ENCODE measurements at regions not wholly inside any gene's neighbourhood (a gene's known extent, or its start where the extent isn't known, plus 50 kb on each side); places are given as distances from the start of the nearest gene placed in this dataset.

DNA sequence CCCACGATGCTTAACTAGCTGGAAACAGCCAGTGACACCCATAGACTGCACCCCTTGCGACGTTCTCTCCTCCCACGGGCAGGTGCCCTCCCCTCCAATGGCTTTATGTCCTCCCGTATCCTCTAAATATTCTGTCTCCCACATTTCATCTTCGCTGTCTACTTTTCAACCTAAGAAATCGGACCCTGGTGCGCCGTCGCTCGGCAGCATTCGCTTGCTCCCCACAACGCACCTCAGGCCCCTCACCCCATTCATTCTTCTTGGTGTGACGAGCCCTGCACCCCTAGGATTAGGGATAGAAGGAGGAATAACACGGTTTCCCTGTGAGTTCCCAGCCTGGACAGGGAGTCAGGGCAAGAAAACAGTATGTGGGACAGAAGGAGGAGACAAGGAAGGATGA, 74.3 kb upstream of the FOXQ1 start:
- Histone ChIP-seq H3K27ac (no peak overlapping the region), H3K27me3 (replicated peaks) (no peaks in the 10 kb centered on the region), H3K36me3 (replicated peaks) (no peaks in the 10 kb centered on the region), H3K4me3 (ENCODE audit: low read depth, low read length) (no peak overlapping the region)
- in situ Hi-C loops (cut with HindIII; ENCODE audit: low pct_ligation_motif_present, low sequenced_read_pairs), result no loop called here
- no peak for DNase-seq
- TF ChIP-seq, protein P1, sequence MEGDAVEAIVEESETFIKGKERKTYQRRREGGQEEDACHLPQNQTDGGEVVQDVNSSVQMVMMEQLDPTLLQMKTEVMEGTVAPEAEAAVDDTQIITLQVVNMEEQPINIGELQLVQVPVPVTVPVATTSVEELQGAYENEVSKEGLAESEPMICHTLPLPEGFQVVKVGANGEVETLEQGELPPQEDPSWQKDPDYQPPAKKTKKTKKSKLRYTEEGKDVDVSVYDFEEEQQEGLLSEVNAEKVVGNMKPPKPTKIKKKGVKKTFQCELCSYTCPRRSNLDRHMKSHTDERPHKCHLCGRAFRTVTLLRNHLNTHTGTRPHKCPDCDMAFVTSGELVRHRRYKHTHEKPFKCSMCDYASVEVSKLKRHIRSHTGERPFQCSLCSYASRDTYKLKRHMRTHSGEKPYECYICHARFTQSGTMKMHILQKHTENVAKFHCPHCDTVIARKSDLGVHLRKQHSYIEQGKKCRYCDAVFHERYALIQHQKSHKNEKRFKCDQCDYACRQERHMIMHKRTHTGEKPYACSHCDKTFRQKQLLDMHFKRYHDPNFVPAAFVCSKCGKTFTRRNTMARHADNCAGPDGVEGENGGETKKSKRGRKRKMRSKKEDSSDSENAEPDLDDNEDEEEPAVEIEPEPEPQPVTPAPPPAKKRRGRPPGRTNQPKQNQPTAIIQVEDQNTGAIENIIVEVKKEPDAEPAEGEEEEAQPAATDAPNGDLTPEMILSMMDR (IDR thresholded peaks at IDR 0.05; ENCODE audit: low read depth, low read length, missing control alignments), result no peak

DNA sequence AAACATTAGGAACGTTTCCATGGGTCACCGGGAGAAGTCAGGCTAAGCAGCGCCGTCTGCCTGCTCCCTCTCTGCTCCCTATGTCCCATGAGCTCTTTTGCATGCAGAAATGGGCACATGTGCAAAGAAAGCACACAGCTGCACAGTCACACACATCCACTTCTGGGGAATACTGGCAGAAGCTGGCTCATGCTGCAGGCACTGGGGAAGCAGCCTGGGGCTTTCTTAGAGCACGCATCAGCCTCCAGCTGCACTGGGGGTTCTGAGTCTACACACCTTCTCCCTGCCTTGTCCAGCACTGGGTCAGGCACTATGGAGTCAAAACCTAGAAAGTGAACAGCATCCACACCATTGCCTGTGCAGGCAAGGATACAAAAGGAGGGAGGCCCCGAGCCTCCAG, 76.1 kb upstream of the FOXQ1 start:
- no peak for DNase-seq
- H3K4me3 ChIP-seq (ENCODE audit: low read depth, low read length), result no peak overlapping the region
- in situ Hi-C loops (cut with HindIII; ENCODE audit: low pct_ligation_motif_present, low sequenced_read_pairs), result no loop called here
- H3K27ac ChIP-seq, result no peak overlapping the region
- no peaks in the 10 kb centered on the region for H3K36me3 ChIP-seq (replicated peaks)
- TF ChIP-seq, protein P1 (IDR thresholded peaks at IDR 0.05; ENCODE audit: low read depth, low read length, missing control alignments), result no peak
- H3K27me3 ChIP-seq (replicated peaks), result no peaks in the 10 kb centered on the region

DNA sequence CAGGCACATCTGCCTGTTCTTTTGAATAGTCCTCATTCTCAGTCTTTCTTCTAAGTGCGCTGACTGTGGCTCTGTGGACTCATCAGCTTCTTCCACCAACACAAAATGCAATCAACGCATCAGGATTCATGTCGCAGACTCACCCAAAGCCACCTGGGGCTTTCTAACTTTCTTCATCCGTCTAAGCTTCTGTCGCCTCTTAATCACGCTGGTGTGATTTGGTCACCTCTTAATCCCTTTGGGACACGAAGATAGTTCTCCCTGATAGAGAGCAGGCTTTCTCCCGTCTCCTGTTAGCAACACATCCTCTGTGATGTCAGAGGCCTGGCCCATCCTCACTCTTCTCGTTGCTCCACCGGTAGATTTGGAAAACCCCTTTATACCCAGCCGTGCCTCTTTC, 78.0 kb upstream of the FOXQ1 start:
- Histone ChIP-seq H3K27me3 (replicated peaks) (no peaks in the 10 kb centered on the region), H3K4me3 (ENCODE audit: low read depth, low read length) (no peak overlapping the region), H3K36me3 (replicated peaks) (no peaks in the 10 kb centered on the region), H3K27ac (no peak overlapping the region)
- DNase-seq, result no peak
- TF ChIP-seq, protein P1 (IDR thresholded peaks at IDR 0.05; ENCODE audit: low read depth, low read length, missing control alignments), result no peak
- in situ Hi-C loops (cut with HindIII; ENCODE audit: low pct_ligation_motif_present, low sequenced_read_pairs), result no loop called here

DNA sequence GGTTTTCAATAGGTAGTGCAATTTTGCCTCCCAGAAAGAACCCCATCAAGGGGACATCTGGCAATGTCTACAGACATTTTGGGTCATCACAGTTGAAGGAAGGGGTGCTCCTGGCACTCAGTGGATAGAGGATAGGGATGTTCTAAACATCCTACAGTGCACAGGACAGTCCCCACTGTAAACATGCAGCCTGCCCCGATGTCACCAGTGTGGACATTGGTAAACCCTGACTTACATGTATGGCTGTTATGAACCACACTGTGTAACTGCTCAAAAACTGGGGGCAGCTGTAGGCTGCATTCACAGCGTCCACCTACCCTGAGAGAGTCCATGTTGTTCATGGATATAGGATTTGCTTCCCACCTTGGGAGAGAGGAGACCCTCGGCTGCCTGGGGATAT, 79.3 kb upstream of the FOXQ1 start:
- Histone ChIP-seq H3K36me3 (replicated peaks) (no peaks in the 10 kb centered on the region), H3K27ac (no peak overlapping the region), H3K4me3 (ENCODE audit: low read depth, low read length) (no peak overlapping the region), H3K27me3 (replicated peaks) (no peaks in the 10 kb centered on the region)
- TF ChIP-seq, protein P1 (IDR thresholded peaks at IDR 0.05; ENCODE audit: low read depth, low read length, missing control alignments), result no peak
- in situ Hi-C loops (cut with HindIII; ENCODE audit: low pct_ligation_motif_present, low sequenced_read_pairs), result no loop called here
- DNase-seq, result no peak

DNA sequence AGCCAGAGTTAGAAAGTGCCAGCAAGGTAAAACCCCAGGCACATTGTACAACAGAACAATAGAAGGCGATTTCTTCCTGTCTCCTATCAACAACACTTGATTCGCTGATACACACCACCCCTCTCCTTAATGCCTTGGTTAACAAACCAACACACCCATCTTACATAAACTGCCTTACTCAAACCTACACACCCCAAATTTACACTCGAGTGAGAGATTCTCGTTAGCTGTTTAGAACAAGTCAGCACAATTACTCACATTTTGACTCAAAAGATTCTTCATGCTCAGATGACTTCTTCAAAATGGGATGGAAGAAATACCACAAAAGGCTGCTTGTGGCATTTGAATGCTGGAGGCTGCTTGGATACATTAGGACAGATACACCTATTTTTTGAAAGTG, 80.0 kb upstream of the FOXQ1 start:
- H3K4me3 ChIP-seq (ENCODE audit: low read depth, low read length), result no peak overlapping the region
- TF ChIP-seq, protein P1 (IDR thresholded peaks at IDR 0.05; ENCODE audit: low read depth, low read length, missing control alignments), result no peak
- no peak overlapping the region for H3K27ac ChIP-seq
- in situ Hi-C loops (cut with HindIII; ENCODE audit: low pct_ligation_motif_present, low sequenced_read_pairs), result no loop called here
- DNase-seq, result no peak
- no peaks in the 10 kb centered on the region for H3K27me3 ChIP-seq (replicated peaks)
- no peaks in the 10 kb centered on the region for H3K36me3 ChIP-seq (replicated peaks)
